ENCODE measurements at regions not wholly inside any gene's neighbourhood (a gene's known extent, or its start where the extent isn't known, plus 50 kb on each side); places are given as distances from the start of the nearest gene placed in this dataset.
"Not testable (repeated sequence)": the region's sequence is repeated elsewhere in the genome, so short reads cannot be mapped to it uniquely, and the experiment has no call there.

GRCh38 chr1:222470252-222470805 is 77.6 kb downstream of the HHIPL2 start:
- DNase-seq (ENCODE audit: low spot score), result not testable (repeated sequence)

- DNase-seq (ENCODE audit: low spot score), result no peak
Measured at GRCh38 chr1:222466150-222466865, 81.6 kb downstream of the HHIPL2 start.

GRCh38 chr1:222465211-222466041 is 82.5 kb downstream of the HHIPL2 start:
- DNase-seq (ENCODE audit: low spot score), result peak; percentile 96

GRCh38 chr1:222464841-222465210 is 83.1 kb downstream of the HHIPL2 start:
- DNase-seq (ENCODE audit: low spot score), result peak; percentile 62

GRCh38 chr1:222463059-222463730 is 84.7 kb downstream of the HHIPL2 start:
- no peak for DNase-seq (ENCODE audit: low spot score)

- no peak for DNase-seq (ENCODE audit: low spot score)
Measured at GRCh38 chr1:222462601-222463000, 85.3 kb downstream of the HHIPL2 start.

- no peak for DNase-seq (ENCODE audit: low spot score)
Measured at GRCh38 chr1:222461941-222462340, 86.0 kb downstream of the HHIPL2 start.

- no peak for DNase-seq (ENCODE audit: low spot score)
Measured at GRCh38 chr1:222459652-222460051, 88.3 kb downstream of the HHIPL2 start.

GRCh38 chr1:222457513-222457912 is 90.4 kb downstream of the HHIPL2 start:
- no peak for DNase-seq (ENCODE audit: low spot score)

- no peak for DNase-seq (ENCODE audit: low spot score)
Measured at GRCh38 chr1:222457084-222457483, 90.8 kb downstream of the HHIPL2 start.

- DNase-seq (ENCODE audit: low spot score), result peak; percentile 82
Measured at GRCh38 chr1:222455188-222455879, 92.6 kb downstream of the HHIPL2 start.

- peak; percentile 67 for DNase-seq (ENCODE audit: low spot score)
Measured at GRCh38 chr1:222454782-222455181, 93.1 kb downstream of the HHIPL2 start.

- no peak for DNase-seq (ENCODE audit: low spot score)
Measured at GRCh38 chr1:222454186-222454585, 93.7 kb downstream of the HHIPL2 start.

GRCh38 chr1:222452031-222452430 is 95.9 kb downstream of the HHIPL2 start:
- DNase-seq (ENCODE audit: low spot score), result no peak

- DNase-seq (ENCODE audit: low spot score), result no peak
Measured at GRCh38 chr1:222443566-222443965, 104.3 kb downstream of the HHIPL2 start.

- peak; percentile 27 for DNase-seq (ENCODE audit: low spot score)
Measured at GRCh38 chr1:222441066-222441465, 106.8 kb downstream of the HHIPL2 start.

- no peak for DNase-seq (ENCODE audit: low spot score)
Measured at GRCh38 chr1:222424826-222425225, 123.1 kb downstream of the HHIPL2 start.

- no peak for DNase-seq (ENCODE audit: low spot score)
Measured at GRCh38 chr1:222421380-222421779, 126.5 kb downstream of the HHIPL2 start.

- DNase-seq (ENCODE audit: low spot score), result no peak
Measured at GRCh38 chr1:222420633-222421032, 127.3 kb downstream of the HHIPL2 start.

- no peak for DNase-seq (ENCODE audit: low spot score)
Measured at GRCh38 chr1:222418654-222419053, 129.2 kb downstream of the HHIPL2 start.

- DNase-seq (ENCODE audit: low spot score), result no peak
Measured at GRCh38 chr1:222417264-222417663, 130.6 kb downstream of the HHIPL2 start.
